ACHN (cell line): ENCODE measurements at regions not wholly inside any gene's neighbourhood (a gene's known extent, or its start where the extent isn't known, plus 50 kb on each side); places are given as distances from the start of the nearest gene placed in this dataset.
"Not testable (repeated sequence)": the region's sequence is repeated elsewhere in the genome, so short reads cannot be mapped to it uniquely, and the experiment has no call there.

Source experiments
- DNase-seq: peaks from one replicate; pipeline ENCODE4 v3.0.0-alpha.2; 2015
- in situ Hi-C: cut with HindIII; loops from 2 replicates; pipeline ENCODE4 v1.10.0; 2017; ENCODE audit warnings: low sequenced_read_pairs, low pct_ligation_motif_present, low pct_unique_long_range_greater_than_20kb

- in situ Hi-C loops = no loop called here
Observed at GRCh38 chr10:35835545-35835944, 193.4 kb upstream of the FZD8 start.

GRCh38 chr10:35834877-35835494 lies 192.9 kb upstream of the FZD8 start:
- in situ Hi-C loops = no loop called here

More at GRCh38 chr10:35835545-35835944, 193.4 kb upstream of the FZD8 start:
- DNase-seq = no peak

GRCh38 chr10:35827783-35828182 lies 185.7 kb upstream of the FZD8 start:
- in situ Hi-C loops = no loop called here
- DNase-seq = no peak

More at GRCh38 chr10:35834877-35835494, 192.9 kb upstream of the FZD8 start:
- no peak for DNase-seq

- no peak for DNase-seq
- in situ Hi-C loops = no loop called here
Observed at GRCh38 chr10:35824704-35825103, 182.6 kb upstream of the FZD8 start.

- DNase-seq = no peak
- in situ Hi-C loops = no loop called here
Observed at GRCh38 chr10:35822316-35822715, 180.2 kb upstream of the FZD8 start.

GRCh38 chr10:35821339-35821911 lies 179.3 kb upstream of the FZD8 start:
- in situ Hi-C loops = no loop called here
- no peak for DNase-seq

- in situ Hi-C loops = no loop called here
- DNase-seq = no peak
Observed at GRCh38 chr10:35819736-35820135, 177.6 kb upstream of the FZD8 start.

- in situ Hi-C loops = no loop called here
Observed at GRCh38 chr10:35819011-35819410, 176.9 kb upstream of the FZD8 start.

GRCh38 chr10:35817109-35817508 lies 175.0 kb upstream of the FZD8 start:
- in situ Hi-C loops, DNase-seq: not testable (repeated sequence)

More at GRCh38 chr10:35819011-35819410, 176.9 kb upstream of the FZD8 start:
- DNase-seq = no peak

- DNase-seq = no peak
Observed at GRCh38 chr10:35813219-35813618, 171.1 kb upstream of the FZD8 start.

GRCh38 chr10:35808344-35808743 lies 166.2 kb upstream of the FZD8 start:
- DNase-seq = no peak
- in situ Hi-C loops = no loop called here

More at GRCh38 chr10:35813219-35813618, 171.1 kb upstream of the FZD8 start:
- in situ Hi-C loops = no loop called here

GRCh38 chr10:35803046-35803445 lies 160.9 kb upstream of the FZD8 start:
- no peak for DNase-seq
- in situ Hi-C loops = no loop called here

- DNase-seq = no peak
- in situ Hi-C loops = no loop called here
Observed at GRCh38 chr10:35797187-35797586, 155.1 kb upstream of the FZD8 start.

- no peak for DNase-seq
- in situ Hi-C loops = no loop called here
Observed at GRCh38 chr10:35795131-35795824, 153.2 kb upstream of the FZD8 start.

- in situ Hi-C loops = no loop called here
Observed at GRCh38 chr10:35794703-35795102, 152.6 kb upstream of the FZD8 start.

GRCh38 chr10:35792291-35792690 lies 150.2 kb upstream of the FZD8 start:
- in situ Hi-C loops = no loop called here
- DNase-seq = no peak

More at GRCh38 chr10:35794703-35795102, 152.6 kb upstream of the FZD8 start:
- no peak for DNase-seq

- no peak for DNase-seq
- in situ Hi-C loops = no loop called here
Observed at GRCh38 chr10:35789996-35790395, 147.9 kb upstream of the FZD8 start.

- in situ Hi-C loops = no loop called here
- no peak for DNase-seq
Observed at GRCh38 chr10:35784751-35785150, 142.7 kb upstream of the FZD8 start.

GRCh38 chr10:35783305-35783838 lies 141.3 kb upstream of the FZD8 start:
- in situ Hi-C loops = no loop called here
- no peak for DNase-seq
